SK-N-SH treated with all-trans-retinoic acid at 6 μM for 48 hours (cell line): ENCODE measurements at regions not wholly inside any gene's neighbourhood (a gene's known extent, or its start where the extent isn't known, plus 50 kb on each side); places are given as distances from the start of the nearest gene placed in this dataset.

ENCODE experiments used
- ATAC-seq: fragments of 200-7000 bp; cut with Tn5 transposase; 3 replicates; pipeline ENCODE4 v1.9.1; 2020; ENCODE audit warnings: mild to moderate bottlenecking, moderate library complexity
- ARNTL ChIP-seq: fragments of 450-650 bp; formaldehyde crosslinking; IDR thresholded peaks from 2 replicates; pipeline ENCODE4 v1.5.0; 2020; ENCODE audit warnings: low read depth, mild to moderate bottlenecking, moderate library complexity, borderline replicate concordance
- BACH2 ChIP-seq: fragments of 250-450 bp; sonication (Bioruptor Pico); IDR thresholded peaks from 2 replicates; pipeline ENCODE4 v1.9.0; 2021; ENCODE audit warnings: mild to moderate bottlenecking, borderline replicate concordance
- CREB5 ChIP-seq: fragments of 250-450 bp; sonication (Bioruptor Pico); IDR thresholded peaks from 2 replicates; pipeline ENCODE4 v1.5.1; 2020; ENCODE audit warnings: low read depth, mild to moderate bottlenecking, moderate library complexity
- CSDC2 ChIP-seq: fragments of 250-450 bp; sonication (Bioruptor Pico); IDR thresholded peaks from 2 replicates; pipeline ENCODE4 v1.5.0; 2020; ENCODE audit warnings: mild to moderate bottlenecking, moderate library complexity
- CSRNP3 ChIP-seq: fragments of 250-450 bp; sonication (Bioruptor Pico); IDR thresholded peaks from 2 replicates; pipeline ENCODE4 v1.5.1; 2021; ENCODE audit warnings: mild to moderate bottlenecking, moderate library complexity
- ESRRG ChIP-seq: fragments of 250-450 bp; sonication (Bioruptor Pico); IDR thresholded peaks from 2 replicates; pipeline ENCODE4 v1.6.1; 2021; ENCODE audit warnings: mild to moderate bottlenecking
- GLIS3 ChIP-seq: fragments of 250-450 bp; sonication (Bioruptor Pico); IDR thresholded peaks from 2 replicates; pipeline ENCODE4 v1.5.0; 2020; ENCODE audit warnings: mild to moderate bottlenecking, moderate library complexity
- ISL1 ChIP-seq: fragments of 250-450 bp; sonication (Bioruptor Pico); IDR thresholded peaks from 2 replicates; pipeline ENCODE4 v2.1.2; 2022; ENCODE audit warnings: mild to moderate bottlenecking, moderate library complexity
- OSR1 ChIP-seq: fragments of 250-450 bp; sonication (Bioruptor Pico); IDR thresholded peaks from 2 replicates; pipeline ENCODE4 v1.8.0; 2022; ENCODE audit warnings: moderate library complexity, mild to moderate bottlenecking, inconsistent platforms
- PATZ1 ChIP-seq: fragments of 250-450 bp; sonication (Bioruptor Pico); IDR thresholded peaks from 2 replicates; pipeline ENCODE4 v1.8.0; 2020; ENCODE audit warnings: mild to moderate bottlenecking, moderate library complexity, borderline replicate concordance
- POU6F1 ChIP-seq: fragments of 250-450 bp; sonication (Bioruptor Pico); IDR thresholded peaks from 2 replicates; pipeline ENCODE4 v1.8.0; 2021; ENCODE audit warnings: low read depth, mild to moderate bottlenecking, moderate library complexity, borderline replicate concordance
- RARB ChIP-seq: fragments of 250-450 bp; sonication (Bioruptor Pico); IDR thresholded peaks from 2 replicates; pipeline ENCODE4 v1.8.0; 2021; ENCODE audit warnings: mild to moderate bottlenecking, moderate library complexity
- SNAI2 ChIP-seq: fragments of 250-450 bp; sonication (Bioruptor Pico); IDR thresholded peaks from 2 replicates; pipeline ENCODE4 v1.5.0; 2020; ENCODE audit warnings: mild to moderate bottlenecking, moderate library complexity
- TOX ChIP-seq: fragments of 250-450 bp; sonication (Bioruptor Pico); IDR thresholded peaks from 2 replicates; pipeline ENCODE4 v1.8.0; 2021; ENCODE audit warnings: mild to moderate bottlenecking, moderate library complexity, borderline replicate concordance
- TSHZ2 ChIP-seq: fragments of 250-450 bp; sonication (Bioruptor Pico); IDR thresholded peaks from 2 replicates; pipeline ENCODE4 v1.5.0; 2020; ENCODE audit warnings: mild to moderate bottlenecking, moderate library complexity
- ZC3H10 ChIP-seq: fragments of 250-450 bp; sonication (Bioruptor Pico); IDR thresholded peaks from 2 replicates; pipeline ENCODE4 v1.5.1; 2021; ENCODE audit warnings: mild to moderate bottlenecking, moderate library complexity
- ZFP3 ChIP-seq: fragments of 250-450 bp; sonication (Bioruptor Pico); IDR thresholded peaks from 2 replicates; pipeline ENCODE4 v1.5.0; 2020; ENCODE audit warnings: mild to moderate bottlenecking, moderate library complexity
- ZNF565 ChIP-seq: fragments of 450-650 bp; formaldehyde crosslinking; conservative IDR thresholded peaks from 2 replicates; pipeline ENCODE4 v1.5.0; 2020; ENCODE audit warnings: low read depth, mild to moderate bottlenecking, moderate library complexity
- ZNF70 ChIP-seq: fragments of 450-650 bp; formaldehyde crosslinking; IDR thresholded peaks from 2 replicates; pipeline ENCODE4 v1.5.0; 2020; ENCODE audit warnings: mild to moderate bottlenecking, moderate library complexity

GRCh38 chr21:26655460-26655859 lies 82.4 kb upstream of the CYYR1 start:
- TF ChIP-seq POU6F1 (CRISPR knock-in tag) (no peak), BACH2 (no peak), ISL1 (no peak), TOX (CRISPR knock-in tag) (no peak), ARNTL (no peak), SNAI2 (CRISPR knock-in tag) (no peak), TSHZ2 (CRISPR knock-in tag) (no peak), GLIS3 (CRISPR knock-in tag) (no peak), ZNF565 (CRISPR knock-in tag) (no peak), ZFP3 (CRISPR knock-in tag) (no peak), CREB5 (CRISPR knock-in tag) (no peak)

GRCh38 chr21:26653430-26653829 lies 80.3 kb upstream of the CYYR1 start:
- ATAC-seq = no peak
- TF ChIP-seq ZNF565 (CRISPR knock-in tag) = no peak
- no peak for TF ChIP-seq ZC3H10 (CRISPR knock-in tag)
- TF ChIP-seq POU6F1 (CRISPR knock-in tag) = no peak
- TF ChIP-seq TSHZ2 (CRISPR knock-in tag) = no peak
- TF ChIP-seq ZFP3 (CRISPR knock-in tag) = no peak
- TF ChIP-seq SNAI2 (CRISPR knock-in tag) = no peak
- no peak for TF ChIP-seq ZNF70 (CRISPR knock-in tag)
- no peak for TF ChIP-seq TOX (CRISPR knock-in tag)
- no peak for TF ChIP-seq OSR1 (CRISPR knock-in tag)
- no peak for TF ChIP-seq BACH2
- no peak for TF ChIP-seq ARNTL
- TF ChIP-seq RARB = no peak
- no peak for TF ChIP-seq GLIS3 (CRISPR knock-in tag)
- no peak for TF ChIP-seq CSRNP3 (CRISPR knock-in tag)
- TF ChIP-seq CSDC2 (CRISPR knock-in tag) = no peak
- TF ChIP-seq PATZ1 = no peak
- TF ChIP-seq ESRRG (CRISPR knock-in tag) = no peak

More at GRCh38 chr21:26655460-26655859, 82.4 kb upstream of the CYYR1 start:
- ATAC-seq = no peak
